ENCODE measurements at regions not wholly inside any gene's neighbourhood (a gene's known extent, or its start where the extent isn't known, plus 50 kb on each side); places are given as distances from the start of the nearest gene placed in this dataset.

DNA sequence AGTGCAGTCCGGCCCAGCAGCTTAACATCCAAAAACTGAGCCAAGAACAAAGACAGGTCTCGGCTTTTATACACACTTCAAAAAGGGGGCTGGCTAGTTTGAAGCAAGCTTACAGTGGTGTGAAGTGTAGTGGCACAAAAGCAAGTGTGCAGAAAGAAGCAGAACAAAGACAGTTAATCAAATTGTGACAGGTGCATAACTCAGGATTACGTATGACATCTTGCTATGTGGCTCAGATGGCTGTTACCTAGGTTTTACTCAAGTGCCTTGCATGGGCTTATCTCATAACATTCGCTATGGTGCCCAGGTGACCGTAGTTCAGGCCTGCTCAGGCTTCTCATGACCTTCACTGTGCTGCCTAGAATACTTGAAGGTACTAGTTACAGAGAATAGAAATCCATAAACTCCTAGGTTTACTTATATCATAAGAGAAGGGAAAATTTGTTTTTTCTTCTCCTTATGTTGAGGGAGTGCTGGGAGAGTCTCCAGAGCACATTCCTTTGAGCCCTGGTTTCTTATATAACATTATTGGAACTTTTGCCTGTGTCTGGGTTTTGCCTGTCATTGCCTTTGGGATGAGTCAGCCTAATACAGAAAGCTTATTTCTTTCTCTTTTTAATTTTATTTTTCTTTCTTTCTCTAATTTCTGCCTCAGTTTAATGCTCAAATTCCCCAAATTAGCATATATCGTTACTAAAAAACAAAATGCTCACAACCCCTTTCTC is 1629.1 kb upstream of the PCDH20 start:
- Histone ChIP-seq H2BK20ac (ENCODE audit: low read depth, low read length) (peak overlapping the region; percentile 75; the same call in 1 of the 2 replicates), H2BK120ac (ENCODE audit: low read depth, low read length) (peak overlapping the region; percentile 58), H3K79me1 (ENCODE audit: low read depth in 1 of 2, low read length in 2 of 2) (no peaks in the 10 kb centered on the region), H3K56ac (ENCODE audit: extremely low read depth, insufficient read depth, low read length) (no peak overlapping the region), H4K20me1 (ENCODE audit: insufficient read depth, low read length) (no peaks in the 10 kb centered on the region), H4K5ac (ENCODE audit: low read depth, low read length) (peak overlapping the region; percentile 17; the same call in 1 of the 2 replicates), H2BK5ac (ENCODE audit: low read depth, low read length, poor library complexity, severe bottlenecking) (peak overlapping the region; percentile 15), H3K36me3 (ENCODE audit: control insufficient read depth, insufficient read depth, low read length) (no peaks in the 10 kb centered on the region), H2BK15ac (ENCODE audit: low read depth, low read length) (no peak overlapping the region), H3K9me1 (ENCODE audit: insufficient read depth, low read length) (no peaks in the 10 kb centered on the region), H4K8ac (ENCODE audit: low read depth in 2 of 2, low read length in 2 of 2) (peak overlapping the region in 1 of 2 experiments; percentile 50; a peak in 2 of 4 replicates), H3K4me1 (ENCODE audit: control insufficient read depth, insufficient read depth, low read length) (peaks cover 6% of the 10 kb centered on the region), H3K4ac (ENCODE audit: low read depth, low read length) (peak overlapping the region; percentile 68), H3K27ac (ENCODE audit: insufficient read depth, low read length) (no peak overlapping the region), H2AFZ (replicated peaks; ENCODE audit: low read length, poor library complexity) (no peak overlapping the region), H3K14ac (replicated peaks; ENCODE audit: low read depth, low read length) (peak overlapping the region; percentile 70; the same call in 1 of the 2 replicates), H3K9me3 (ENCODE audit: control insufficient read depth, insufficient read depth, low read length) (no peaks in the 10 kb centered on the region), H2AK5ac (ENCODE audit: low read depth, low read length) (peak overlapping the region; percentile 54), H2AK9ac (replicated peaks; ENCODE audit: low read depth, low read length, poor library complexity) (no peak overlapping the region), H3K27me3 (ENCODE audit: control insufficient read depth, insufficient read depth, low read length) (no peaks in the 10 kb centered on the region), H3K9ac (ENCODE audit: low read depth, low read length) (no peak overlapping the region), H3K23ac (ENCODE audit: low read depth, low read length) (no peak overlapping the region), H4K91ac (ENCODE audit: insufficient read depth, low read depth, low read length) (peak overlapping the region; percentile 63), H3K4me3 (ENCODE audit: insufficient read depth, low read depth, low read length) (no peak overlapping the region), H3K4me2 (ENCODE audit: low read depth, low read length) (no peak overlapping the region), H3K18ac (ENCODE audit: low read depth, low read length) (peak overlapping the region; percentile 34; the same call in 1 of the 2 replicates)
- DNase-seq, result peak; percentile 39
- ChIA-PET POLR2A (ENCODE audit: unreplicated experiment) (no interaction called here), CTCF (no interaction called here)
- BruUV-seq (replicated peaks), result no TSS peak
- in situ Hi-C loops (cut with MboI; ENCODE audit: low sequenced_read_pairs) (no loop called here), dilution Hi-C loops (cut with HindIII; ENCODE audit: low sequenced_read_pairs, unreplicated experiment) (no loop called here), intact Hi-C loops (cut with micrococcal nuclease) (loop anchor here (5.0 kb wide), 1 partner anchor 572 kb away; no protein-coding TSS in a partner anchor)
- WGBS, 2 experiments (ENCODE audit: extremely low coverage in 2 of 2, insufficient read length in 1 of 2), result 89 to 100% methylated on average over 1 to 2 of the region's 6 CpGs
- ATAC-seq (ENCODE audit: low read depth), result 0 out of 2 replicates have a peak, but pooled peaks have one; percentile 9
- TF ChIP-seq MAFK (IDR thresholded peaks at IDR 0.05; ENCODE audit: low read depth, low read length) (no peak), RFX5 (IDR thresholded peaks at IDR 0.05; ENCODE audit: low read depth, low read length) (no peak), CEBPB (IDR thresholded peaks at IDR 0.05; ENCODE audit: low read depth, low read length) (no peak), RAD21 (IDR thresholded peaks at IDR 0.05; ENCODE audit: low read length) (no peak), CHD1 (IDR thresholded peaks at IDR 0.05; ENCODE audit: low read depth, low read length) (no peak), POLR2A (IDR thresholded peaks at IDR 0.05; ENCODE audit: low read depth, low read length) (no peak), MAZ (IDR thresholded peaks at IDR 0.05; ENCODE audit: borderline replicate concordance, low read depth, low read length) (no peak), BHLHE40 (IDR thresholded peaks at IDR 0.05; ENCODE audit: low read depth, low read length) (no peak), FOS (IDR thresholded peaks at IDR 0.05; ENCODE audit: low read depth, low read length) (no peak), RCOR1 (IDR thresholded peaks at IDR 0.05; ENCODE audit: insufficient replicate concordance, low read length) (no peak), MXI1 (IDR thresholded peaks at IDR 0.05; ENCODE audit: borderline replicate concordance, low read depth, low read length) (no peak), NFE2L2 (IDR thresholded peaks at IDR 0.05; ENCODE audit: low read depth, low read length) (no peak)
- TF ChIP-seq, protein P1, sequence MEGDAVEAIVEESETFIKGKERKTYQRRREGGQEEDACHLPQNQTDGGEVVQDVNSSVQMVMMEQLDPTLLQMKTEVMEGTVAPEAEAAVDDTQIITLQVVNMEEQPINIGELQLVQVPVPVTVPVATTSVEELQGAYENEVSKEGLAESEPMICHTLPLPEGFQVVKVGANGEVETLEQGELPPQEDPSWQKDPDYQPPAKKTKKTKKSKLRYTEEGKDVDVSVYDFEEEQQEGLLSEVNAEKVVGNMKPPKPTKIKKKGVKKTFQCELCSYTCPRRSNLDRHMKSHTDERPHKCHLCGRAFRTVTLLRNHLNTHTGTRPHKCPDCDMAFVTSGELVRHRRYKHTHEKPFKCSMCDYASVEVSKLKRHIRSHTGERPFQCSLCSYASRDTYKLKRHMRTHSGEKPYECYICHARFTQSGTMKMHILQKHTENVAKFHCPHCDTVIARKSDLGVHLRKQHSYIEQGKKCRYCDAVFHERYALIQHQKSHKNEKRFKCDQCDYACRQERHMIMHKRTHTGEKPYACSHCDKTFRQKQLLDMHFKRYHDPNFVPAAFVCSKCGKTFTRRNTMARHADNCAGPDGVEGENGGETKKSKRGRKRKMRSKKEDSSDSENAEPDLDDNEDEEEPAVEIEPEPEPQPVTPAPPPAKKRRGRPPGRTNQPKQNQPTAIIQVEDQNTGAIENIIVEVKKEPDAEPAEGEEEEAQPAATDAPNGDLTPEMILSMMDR (conservative IDR thresholded peaks at IDR 0.05; ENCODE audit: low read depth, low read length), result no peak
- TF ChIP-seq, protein P2, sequence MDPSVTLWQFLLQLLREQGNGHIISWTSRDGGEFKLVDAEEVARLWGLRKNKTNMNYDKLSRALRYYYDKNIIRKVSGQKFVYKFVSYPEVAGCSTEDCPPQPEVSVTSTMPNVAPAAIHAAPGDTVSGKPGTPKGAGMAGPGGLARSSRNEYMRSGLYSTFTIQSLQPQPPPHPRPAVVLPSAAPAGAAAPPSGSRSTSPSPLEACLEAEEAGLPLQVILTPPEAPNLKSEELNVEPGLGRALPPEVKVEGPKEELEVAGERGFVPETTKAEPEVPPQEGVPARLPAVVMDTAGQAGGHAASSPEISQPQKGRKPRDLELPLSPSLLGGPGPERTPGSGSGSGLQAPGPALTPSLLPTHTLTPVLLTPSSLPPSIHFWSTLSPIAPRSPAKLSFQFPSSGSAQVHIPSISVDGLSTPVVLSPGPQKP (IDR thresholded peaks at IDR 0.05; ENCODE audit: borderline replicate concordance, low read depth, low read length), result no peak
- TF ChIP-seq, protein P3, sequence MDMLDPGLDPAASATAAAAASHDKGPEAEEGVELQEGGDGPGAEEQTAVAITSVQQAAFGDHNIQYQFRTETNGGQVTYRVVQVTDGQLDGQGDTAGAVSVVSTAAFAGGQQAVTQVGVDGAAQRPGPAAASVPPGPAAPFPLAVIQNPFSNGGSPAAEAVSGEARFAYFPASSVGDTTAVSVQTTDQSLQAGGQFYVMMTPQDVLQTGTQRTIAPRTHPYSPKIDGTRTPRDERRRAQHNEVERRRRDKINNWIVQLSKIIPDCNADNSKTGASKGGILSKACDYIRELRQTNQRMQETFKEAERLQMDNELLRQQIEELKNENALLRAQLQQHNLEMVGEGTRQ (IDR thresholded peaks at IDR 0.05; ENCODE audit: low read depth, low read length), result no peak
